Vagina (tissue), 2 donors: ENCODE measurements at regions not wholly inside any gene's neighbourhood (a gene's known extent, or its start where the extent isn't known, plus 50 kb on each side); places are given as distances from the start of the nearest gene placed in this dataset.

Experiments used
- CTCF ChIP-seq, 3 experiments: fragments of 450-650 bp in 2 of 3; fragments of 200-600 bp in 1 of 3; sonication (generic) in 1 of 3; IDR thresholded peaks; one replicate each; pipeline ENCODE4 v1.5.1; 2017 to 2019; ENCODE audit warnings: antibody characterized with exemption in 3 of 3, mild to moderate bottlenecking in 2 of 3, moderate library complexity in 2 of 3
- POLR2A ChIP-seq, 2 donors: fragments of 450-650 bp; IDR thresholded peaks; one replicate each; pipeline ENCODE4 v1.6.1; 2017; ENCODE audit warnings: antibody characterized with exemption in 2 of 2, mild to moderate bottlenecking in 2 of 2, moderate library complexity in 2 of 2
- POLR2AphosphoS5 ChIP-seq, 2 donors: sonication (generic); formaldehyde crosslinking; IDR thresholded peaks; one replicate each; pipeline ENCODE4 v1.9.0; 2017; ENCODE audit warnings: antibody characterized with exemption in 2 of 2, mild to moderate bottlenecking in 2 of 2, low read depth in 1 of 2; ENCODE audit not compliant: insufficient read depth in 1 of 2

GRCh38 chr2:210816769-210817168 is 260.4 kb downstream of the CPS1 start:
- no peak for TF ChIP-seq POLR2A (IDR thresholded peaks at IDR 0.05)
- no peak for TF ChIP-seq CTCF (IDR thresholded peaks at IDR 0.05)
- TF ChIP-seq POLR2AphosphoS5 (IDR thresholded peaks at IDR 0.05; ENCODE audit: insufficient read depth in 1 of 2, low read depth in 1 of 2), result no peak
